Vagina (tissue), 2 donors: ENCODE measurements at regions not wholly inside any gene's neighbourhood (a gene's known extent, or its start where the extent isn't known, plus 50 kb on each side); places are given as distances from the start of the nearest gene placed in this dataset.

Source experiments
- POLR2A ChIP-seq, 2 donors: fragments of 450-650 bp; IDR thresholded peaks; one replicate each; pipeline ENCODE4 v1.6.1; 2017; ENCODE audit warnings: antibody characterized with exemption in 2 of 2, mild to moderate bottlenecking in 2 of 2, moderate library complexity in 2 of 2
- TF ChIP-seq, protein P1 (sequence below), 3 experiments: fragments of 450-650 bp in 2 of 3; fragments of 200-600 bp in 1 of 3; sonication (generic) in 1 of 3; IDR thresholded peaks; one replicate each; pipeline ENCODE4 v1.5.1; 2017 to 2019; ENCODE audit warnings: antibody characterized with exemption in 3 of 3, mild to moderate bottlenecking in 2 of 3, moderate library complexity in 2 of 3

GRCh38 chr16:17866996-17867395, 396.2 kb upstream of the XYLT1 start:
- TF ChIP-seq, protein P1, sequence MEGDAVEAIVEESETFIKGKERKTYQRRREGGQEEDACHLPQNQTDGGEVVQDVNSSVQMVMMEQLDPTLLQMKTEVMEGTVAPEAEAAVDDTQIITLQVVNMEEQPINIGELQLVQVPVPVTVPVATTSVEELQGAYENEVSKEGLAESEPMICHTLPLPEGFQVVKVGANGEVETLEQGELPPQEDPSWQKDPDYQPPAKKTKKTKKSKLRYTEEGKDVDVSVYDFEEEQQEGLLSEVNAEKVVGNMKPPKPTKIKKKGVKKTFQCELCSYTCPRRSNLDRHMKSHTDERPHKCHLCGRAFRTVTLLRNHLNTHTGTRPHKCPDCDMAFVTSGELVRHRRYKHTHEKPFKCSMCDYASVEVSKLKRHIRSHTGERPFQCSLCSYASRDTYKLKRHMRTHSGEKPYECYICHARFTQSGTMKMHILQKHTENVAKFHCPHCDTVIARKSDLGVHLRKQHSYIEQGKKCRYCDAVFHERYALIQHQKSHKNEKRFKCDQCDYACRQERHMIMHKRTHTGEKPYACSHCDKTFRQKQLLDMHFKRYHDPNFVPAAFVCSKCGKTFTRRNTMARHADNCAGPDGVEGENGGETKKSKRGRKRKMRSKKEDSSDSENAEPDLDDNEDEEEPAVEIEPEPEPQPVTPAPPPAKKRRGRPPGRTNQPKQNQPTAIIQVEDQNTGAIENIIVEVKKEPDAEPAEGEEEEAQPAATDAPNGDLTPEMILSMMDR (IDR thresholded peaks at IDR 0.05): no peak
- no peak for TF ChIP-seq POLR2A (IDR thresholded peaks at IDR 0.05)
